ENCODE measurements at regions not wholly inside any gene's neighbourhood (a gene's known extent, or its start where the extent isn't known, plus 50 kb on each side); places are given as distances from the start of the nearest gene placed in this dataset.

- TF ChIP-seq CTCF (IDR thresholded peaks at IDR 0.05) (no peak), POLR2A (IDR thresholded peaks at IDR 0.05) (no peak)
Measured at GRCh38 chr12:107567876-107568619, 117.6 kb upstream of the PWP1 start.

All from Peyer's patch (tissue), 4 donors.